Caco-2 (cell line): ENCODE measurements at regions not wholly inside any gene's neighbourhood (a gene's known extent, or its start where the extent isn't known, plus 50 kb on each side); places are given as distances from the start of the nearest gene placed in this dataset.

Experiments
- BruUV-seq: library from RNA; stranded (reverse); fragments of 400-500 nt; replicated peaks from 2 replicates; lab custom pipeline; 2021; lab: Mats Ljungman, UMichigan
- CTCF ChIA-PET: fragments of 300-600 bp; sonication (Branson Sonifier 250); formaldehyde crosslinking; loops from one replicate; lab custom pipeline; 2022; ENCODE audit warnings: antibody characterized with exemption; lab: Charles Lee
- POLR2A ChIA-PET: fragments of 300-600 bp; sonication (Branson Sonifier 250); formaldehyde crosslinking; loops from one replicate; lab custom pipeline; 2022; ENCODE audit warnings: antibody characterized with exemption; lab: Charles Lee
- DNase-seq, 2 experiments: peaks; one replicate each; pipeline versions ENCODE4 v3.0.0 to v3.0.0-alpha.2; 2020 to 2022
- H3K27me3 ChIP-seq: replicated peaks from 2 replicates; pipeline ENCODE4 v1.6.0; 2011; ENCODE audit warnings: low read length; ENCODE audit not compliant: control insufficient read depth, insufficient read depth
- H3K36me3 ChIP-seq: 2 replicates; pipeline ENCODE4 v1.5.1; 2011; ENCODE audit warnings: low read length; ENCODE audit not compliant: control insufficient read depth, insufficient read depth
- H3K4me1 ChIP-seq: fragments of 250-450 bp; sonication (Bioruptor Pico); 2 replicates; pipeline ENCODE4 v1.5.1; 2020; ENCODE audit warnings: mild to moderate bottlenecking
- H3K4me3 ChIP-seq: 2 replicates; pipeline ENCODE4 v1.5.1; 2011; ENCODE audit warnings: low read depth, mild to moderate bottlenecking, control low read depth, low read length
- H3K9me3 ChIP-seq: fragments of 250-450 bp; sonication (Bioruptor Pico); 2 replicates; pipeline ENCODE4 v1.5.1; 2020; ENCODE audit warnings: mild to moderate bottlenecking, moderate library complexity
- H3K27ac Mint-ChIP-seq: one replicate; pipeline ENCODE4 v1.8.0; 2022; ENCODE audit warnings: mixed read lengths; ENCODE audit not compliant: unreplicated experiment
- H3K27me3 Mint-ChIP-seq: one replicate; pipeline ENCODE4 v1.8.0; 2022; ENCODE audit warnings: mixed read lengths; ENCODE audit not compliant: insufficient read depth, unreplicated experiment
- H3K36me3 Mint-ChIP-seq: one replicate; pipeline ENCODE4 v1.8.0; 2022; ENCODE audit warnings: mild to moderate bottlenecking, mixed read lengths; ENCODE audit not compliant: insufficient read depth, unreplicated experiment
- H3K4me1 Mint-ChIP-seq: one replicate; pipeline ENCODE4 v1.8.0; 2022; ENCODE audit warnings: low read depth, mixed read lengths; ENCODE audit not compliant: unreplicated experiment
- H3K4me3 Mint-ChIP-seq: one replicate; pipeline ENCODE4 v1.8.0; 2022; ENCODE audit warnings: mild to moderate bottlenecking, moderate library complexity, mixed read lengths; ENCODE audit not compliant: unreplicated experiment
- H3K9me3 Mint-ChIP-seq: one replicate; pipeline ENCODE4 v1.8.0; 2022; ENCODE audit warnings: mixed read lengths; ENCODE audit not compliant: unreplicated experiment
- CTCF ChIP-seq, 2 experiments: fragments of 200-600 bp in 1 of 2; IDR thresholded peaks; 1 replicate in 1 of 2; 2 replicates in 1 of 2; pipeline versions ENCODE4 v1.5.1 to v1.8.0; 2011 to 2022; ENCODE audit warnings: antibody characterized with exemption in 1 of 2, control low read depth in 1 of 2, inconsistent platforms in 1 of 2, low read depth in 1 of 2, low read length in 1 of 2, mild to moderate bottlenecking in 1 of 2, moderate library complexity in 1 of 2; ENCODE audit not compliant: insufficient read depth in 1 of 2, severe bottlenecking in 1 of 2, unreplicated experiment in 1 of 2
- intact Hi-C: fragments of 100-400 bp; cut with micrococcal nuclease; formaldehyde crosslinking; loops from one replicate; pipeline ENCODE4 v1.10.0; 2022; ENCODE audit not compliant: unreplicated experiment

GRCh38 chr9:86752733-86753132, 194.6 kb downstream of the GAS1 start:
- no peak for TF ChIP-seq CTCF (IDR thresholded peaks at IDR 0.05; ENCODE audit: insufficient read depth in 1 of 2, low read depth in 1 of 2, low read length in 1 of 2, severe bottlenecking in 1 of 2, unreplicated experiment in 1 of 2)
- no peaks in the 10 kb centered on the region for H3K4me1 ChIP-seq
- no TSS peak for BruUV-seq
- Mint-ChIP-seq H3K27ac (no peak overlapping the region), H3K4me1 (no peaks in the 10 kb centered on the region), H3K9me3 (no peaks in the 10 kb centered on the region), H3K36me3 (no peaks in the 10 kb centered on the region), H3K4me3 (no peak overlapping the region), H3K27me3 (no peaks in the 10 kb centered on the region)
- POLR2A ChIA-PET: no interaction called here
- no peaks in the 10 kb centered on the region for H3K9me3 ChIP-seq
- no peaks in the 10 kb centered on the region for H3K36me3 ChIP-seq
- intact Hi-C loops: no loop called here
- H3K27me3 ChIP-seq: no peaks in the 10 kb centered on the region
- CTCF ChIA-PET: no interaction called here
- no peak for DNase-seq
- H3K4me3 ChIP-seq: no peak overlapping the region

- TF ChIP-seq CTCF (IDR thresholded peaks at IDR 0.05; ENCODE audit: insufficient read depth in 1 of 2, low read depth in 1 of 2, low read length in 1 of 2, severe bottlenecking in 1 of 2, unreplicated experiment in 1 of 2): no peak
- Histone ChIP-seq H3K4me1 (no peaks in the 10 kb centered on the region), H3K36me3 (no peaks in the 10 kb centered on the region), H3K9me3 (no peaks in the 10 kb centered on the region), H3K27me3 (no peaks in the 10 kb centered on the region), H3K4me3 (no peak overlapping the region)
- no peak for DNase-seq
- Mint-ChIP-seq H3K4me1 (no peaks in the 10 kb centered on the region), H3K9me3 (no peaks in the 10 kb centered on the region), H3K4me3 (no peak overlapping the region), H3K36me3 (no peaks in the 10 kb centered on the region), H3K27ac (no peak overlapping the region), H3K27me3 (no peaks in the 10 kb centered on the region)
- BruUV-seq: no TSS peak
- intact Hi-C loops: no loop called here
- POLR2A ChIA-PET: no interaction called here
- CTCF ChIA-PET: no interaction called here
Measured at GRCh38 chr9:86751956-86752355, 195.3 kb downstream of the GAS1 start.

GRCh38 chr9:86751207-86751606, 196.1 kb downstream of the GAS1 start:
- no peaks in the 10 kb centered on the region for H3K27me3 Mint-ChIP-seq
- Histone ChIP-seq H3K4me3 (no peak overlapping the region), H3K4me1 (no peaks in the 10 kb centered on the region), H3K27me3 (no peaks in the 10 kb centered on the region), H3K36me3 (no peaks in the 10 kb centered on the region), H3K9me3 (no peaks in the 10 kb centered on the region)
- ChIA-PET POLR2A (no interaction called here), CTCF (no interaction called here)
- no peaks in the 10 kb centered on the region for H3K9me3 Mint-ChIP-seq
- BruUV-seq: no TSS peak
- intact Hi-C loops: no loop called here
- H3K36me3 Mint-ChIP-seq: no peaks in the 10 kb centered on the region
- H3K27ac Mint-ChIP-seq: no peak overlapping the region
- no peak for TF ChIP-seq CTCF (IDR thresholded peaks at IDR 0.05; ENCODE audit: insufficient read depth in 1 of 2, low read depth in 1 of 2, low read length in 1 of 2, severe bottlenecking in 1 of 2, unreplicated experiment in 1 of 2)
- no peaks in the 10 kb centered on the region for H3K4me1 Mint-ChIP-seq
- no peak for DNase-seq
- no peak overlapping the region for H3K4me3 Mint-ChIP-seq
